DOHH2 (cell line): ENCODE measurements at regions not wholly inside any gene's neighbourhood (a gene's known extent, or its start where the extent isn't known, plus 50 kb on each side); places are given as distances from the start of the nearest gene placed in this dataset.
"Not testable (repeated sequence)": the region's sequence is repeated elsewhere in the genome, so short reads cannot be mapped to it uniquely, and the experiment has no call there.

Experiments used
- H3F3A ChIP-seq: fragments of 200-600 bp; sonication (generic), shearing (Covaris generic); 2 replicates; pipeline ENCODE4 v1.6.0; 2016; ENCODE audit warnings: antibody characterized with exemption, mild to moderate bottlenecking; ENCODE audit not compliant: control insufficient read depth, insufficient read depth
- H3K27ac ChIP-seq: fragments of 200-600 bp; sonication (generic); 2 replicates; pipeline ENCODE4 v1.5.1; 2014; ENCODE audit warnings: low read depth, mild to moderate bottlenecking, low read length, moderate library complexity
- H3K27me3 ChIP-seq: fragments of 200-600 bp; sonication (generic); 2 replicates; pipeline ENCODE4 v1.6.1; 2014; ENCODE audit warnings: mild to moderate bottlenecking, low read length, mixed read lengths; ENCODE audit not compliant: control insufficient read depth
- H3K36me3 ChIP-seq: fragments of 200-600 bp; sonication (generic); 2 replicates; pipeline ENCODE4 v1.6.1; 2014; ENCODE audit warnings: mild to moderate bottlenecking, low read length, moderate library complexity, mixed read lengths; ENCODE audit not compliant: control insufficient read depth
- H3K4me1 ChIP-seq: fragments of 200-600 bp; sonication (generic); 2 replicates; pipeline ENCODE4 v1.6.1; 2014; ENCODE audit warnings: mild to moderate bottlenecking, low read length, mixed read lengths; ENCODE audit not compliant: control insufficient read depth
- H3K4me2 ChIP-seq: fragments of 200-600 bp; sonication (generic); 2 replicates; pipeline ENCODE4 v1.6.0; 2014; ENCODE audit warnings: mild to moderate bottlenecking, low read length, moderate library complexity
- H3K4me3 ChIP-seq: fragments of 200-600 bp; sonication (generic); 2 replicates; pipeline ENCODE4 v1.5.1; 2014; ENCODE audit warnings: mild to moderate bottlenecking, low read length, mixed read lengths
- H3K79me2 ChIP-seq: fragments of 200-600 bp; sonication (generic); 2 replicates; pipeline ENCODE4 v1.6.1; 2014; ENCODE audit warnings: mild to moderate bottlenecking, low read length, mixed read lengths; ENCODE audit not compliant: control insufficient read depth
- H3K9me2 ChIP-seq: fragments of 200-600 bp; sonication (generic); replicated peaks from 2 replicates; pipeline ENCODE4 v1.6.1; 2014; ENCODE audit warnings: mild to moderate bottlenecking, low read length, mixed read lengths; ENCODE audit not compliant: control insufficient read depth
- H3K9me3 ChIP-seq: fragments of 200-600 bp; sonication (generic); 2 replicates; pipeline ENCODE4 v1.6.1; 2014; ENCODE audit warnings: antibody characterized with exemption, low read length, mixed read lengths; ENCODE audit not compliant: control insufficient read depth, insufficient read depth
- H4K20me1 ChIP-seq: fragments of 200-600 bp; sonication (generic); 2 replicates; pipeline ENCODE4 v1.6.0; 2014; ENCODE audit warnings: low read depth, mild to moderate bottlenecking, antibody characterized with exemption, low read length, moderate library complexity; ENCODE audit not compliant: control insufficient read depth, insufficient read depth
- CTCF ChIP-seq: fragments of 200-600 bp; sonication (generic); IDR thresholded peaks from one replicate; pipeline ENCODE4 v1.5.1; 2014; ENCODE audit warnings: antibody characterized with exemption, mild to moderate bottlenecking, low read depth, low read length; ENCODE audit not compliant: poor library complexity, severe bottlenecking
- EZH2phosphoT487 ChIP-seq: fragments of 200-600 bp; sonication (generic); IDR thresholded peaks from 2 replicates; pipeline ENCODE4 v1.6.1; 2017; ENCODE audit warnings: borderline replicate concordance, mild to moderate bottlenecking, antibody characterized with exemption, low read length, moderate library complexity, mixed read lengths

DNA sequence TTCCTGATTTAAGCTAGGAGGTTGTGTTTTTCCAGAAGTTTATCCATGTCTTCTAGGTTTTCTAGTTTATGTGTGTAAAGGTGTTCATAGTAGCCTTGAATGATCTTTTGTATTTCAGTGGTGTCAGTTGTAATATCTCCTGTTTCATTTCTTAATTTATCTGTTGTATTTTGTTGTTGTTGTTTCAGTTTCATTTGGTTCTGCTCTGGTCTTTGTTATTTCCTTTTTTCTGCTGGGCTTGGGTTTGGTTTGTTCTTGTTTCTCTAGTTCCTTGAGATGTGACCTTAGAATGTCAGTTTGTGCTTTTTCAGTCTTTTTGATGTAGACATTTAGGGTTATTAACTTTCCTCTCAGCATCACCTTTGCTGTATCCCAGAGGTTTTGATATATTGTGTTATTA lies 62.8 kb downstream of the SCP2D1 start:
- H3K9me3 ChIP-seq, H3F3A ChIP-seq, H3K27me3 ChIP-seq, H3K9me2 ChIP-seq, H3K4me2 ChIP-seq, H3K27ac ChIP-seq, H3K4me3 ChIP-seq, H4K20me1 ChIP-seq, H3K4me1 ChIP-seq, H3K36me3 ChIP-seq, H3K79me2 ChIP-seq: not testable (repeated sequence)

DNA sequence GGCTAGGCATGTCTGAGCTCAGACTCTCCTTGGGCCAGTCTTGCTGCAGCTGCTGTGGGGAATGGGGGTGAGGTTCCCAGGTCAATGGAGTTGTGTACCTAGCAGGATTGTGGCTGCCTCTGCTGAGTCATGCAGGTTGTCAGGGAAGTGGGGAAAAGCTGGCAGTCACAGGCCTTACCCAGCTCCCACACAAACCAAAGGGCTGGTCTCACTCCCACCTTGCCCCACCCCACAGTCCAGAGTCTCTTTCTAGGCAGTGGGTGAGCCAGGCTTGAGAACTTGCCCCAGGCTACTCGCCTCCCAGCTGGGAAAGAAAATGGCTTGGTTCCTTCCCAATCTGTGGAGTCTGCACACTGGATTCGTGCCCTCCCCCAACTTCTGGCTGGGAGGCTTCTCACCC lies 65.7 kb downstream of the SCP2D1 start:
- H3K36me3 ChIP-seq = no peaks in the 10 kb centered on the region
- no peaks in the 10 kb centered on the region for H3K4me1 ChIP-seq
- no peaks in the 10 kb centered on the region for H3K9me2 ChIP-seq
- H4K20me1 ChIP-seq = no peaks in the 10 kb centered on the region
- TF ChIP-seq CTCF (no peak), EZH2phosphoT487 (no peak)
- H3F3A ChIP-seq = no peaks in the 10 kb centered on the region
- H3K27me3 ChIP-seq = no peaks in the 10 kb centered on the region
- H3K27ac ChIP-seq = no peak overlapping the region
- H3K79me2 ChIP-seq = no peaks in the 10 kb centered on the region
- H3K4me3 ChIP-seq = no peak overlapping the region
- no peaks in the 10 kb centered on the region for H3K9me3 ChIP-seq
- H3K4me2 ChIP-seq = no peak overlapping the region

DNA sequence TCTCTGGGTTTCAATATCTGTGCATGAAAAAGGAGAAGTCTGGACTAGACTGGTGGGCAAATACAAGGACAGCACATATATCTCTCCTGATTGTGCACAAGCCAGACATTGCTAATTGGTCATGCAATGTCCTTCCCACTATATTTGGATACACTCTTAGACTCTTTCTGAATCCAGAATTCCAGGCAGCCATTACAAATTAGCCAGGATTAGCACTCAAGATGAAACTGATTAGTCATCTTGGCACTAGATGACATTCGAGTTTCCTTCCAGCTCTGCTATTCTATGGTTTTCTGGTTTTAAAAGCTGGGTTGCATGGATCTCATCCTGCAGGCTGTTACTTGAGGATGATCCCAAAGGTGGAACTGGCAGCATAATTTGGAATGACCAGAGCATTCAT lies 73.2 kb downstream of the SCP2D1 start:
- Histone ChIP-seq H3K9me3 (no peaks in the 10 kb centered on the region), H4K20me1 (no peaks in the 10 kb centered on the region), H3K27ac (no peak overlapping the region), H3K4me1 (no peaks in the 10 kb centered on the region), H3K27me3 (no peaks in the 10 kb centered on the region), H3K9me2 (no peaks in the 10 kb centered on the region), H3K4me3 (no peak overlapping the region), H3F3A (no peaks in the 10 kb centered on the region), H3K79me2 (no peaks in the 10 kb centered on the region), H3K4me2 (no peak overlapping the region), H3K36me3 (no peaks in the 10 kb centered on the region)
- TF ChIP-seq CTCF = no peak
- no peak for TF ChIP-seq EZH2phosphoT487

- Histone ChIP-seq H4K20me1 (no peaks in the 10 kb centered on the region), H3K9me3 (no peaks in the 10 kb centered on the region), H3K27ac (no peak overlapping the region), H3F3A (no peaks in the 10 kb centered on the region), H3K27me3 (no peaks in the 10 kb centered on the region), H3K4me3 (no peak overlapping the region), H3K9me2 (no peaks in the 10 kb centered on the region), H3K4me2 (no peak overlapping the region), H3K36me3 (no peaks in the 10 kb centered on the region), H3K79me2 (no peaks in the 10 kb centered on the region), H3K4me1 (no peaks in the 10 kb centered on the region)
- TF ChIP-seq EZH2phosphoT487 = no peak
- TF ChIP-seq CTCF = no peak
Observed at GRCh38 chr20:18901980-18902737, 88.6 kb downstream of the SCP2D1 start.
